GM23338 (cell line): ENCODE measurements at regions not wholly inside any gene's neighbourhood (a gene's known extent, or its start where the extent isn't known, plus 50 kb on each side); places are given as distances from the start of the nearest gene placed in this dataset.

Experiments used
- ATAC-seq: fragments of 200-7000 bp; cut with Tn5 transposase; 3 replicates; pipeline ENCODE4 v1.9.1; 2020
- DNase-seq: peaks from one replicate; pipeline ENCODE4 v3.0.0-alpha.2; 2015; ENCODE audit warnings: low spot score
- H2AFZ ChIP-seq: fragments of 200-600 bp; sonication (generic); 2 replicates; pipeline ENCODE4 v1.8.0; 2016; ENCODE audit warnings: antibody characterized with exemption, mild to moderate bottlenecking, moderate library complexity
- H3F3A ChIP-seq: fragments of 200-600 bp; sonication (generic); replicated peaks from 2 replicates; pipeline ENCODE4 v1.8.0; 2017; ENCODE audit warnings: antibody characterized with exemption, mixed run types, low read depth
- H3K27ac ChIP-seq: fragments of 200-600 bp; sonication (generic); 2 replicates; pipeline ENCODE4 v1.6.1; 2016; ENCODE audit warnings: low read depth
- H3K27me3 ChIP-seq: fragments of 200-600 bp; sonication (generic); 2 replicates; pipeline ENCODE4 v1.8.0; 2016; ENCODE audit warnings: mild to moderate bottlenecking, mixed run types, moderate library complexity; ENCODE audit not compliant: insufficient read depth
- H3K36me3 ChIP-seq: fragments of 200-600 bp; sonication (generic); 2 replicates; pipeline ENCODE4 v1.8.0; 2016; ENCODE audit warnings: mild to moderate bottlenecking; ENCODE audit not compliant: insufficient read depth
- H3K4me1 ChIP-seq: fragments of 200-600 bp; sonication (generic); 2 replicates; pipeline ENCODE4 v1.8.0; 2016; ENCODE audit warnings: mild to moderate bottlenecking, moderate library complexity; ENCODE audit not compliant: insufficient read depth
- H3K4me2 ChIP-seq: fragments of 200-600 bp; sonication (generic); 2 replicates; pipeline ENCODE4 v1.7.1; 2017; ENCODE audit warnings: mixed run types
- H3K4me3 ChIP-seq: fragments of 200-600 bp; sonication (generic); 2 replicates; pipeline ENCODE4 v1.6.1; 2016; ENCODE audit warnings: mixed run types
- H3K79me2 ChIP-seq: fragments of 200-600 bp; sonication (generic); replicated peaks from 2 replicates; pipeline ENCODE4 v1.8.0; 2017; ENCODE audit warnings: mild to moderate bottlenecking; ENCODE audit not compliant: insufficient read depth
- H3K9me2 ChIP-seq: fragments of 200-600 bp; sonication (generic); 2 replicates; pipeline ENCODE4 v1.8.0; 2017; ENCODE audit not compliant: insufficient read depth
- H4K20me1 ChIP-seq: fragments of 200-600 bp; sonication (generic); replicated peaks from 2 replicates; pipeline ENCODE4 v1.8.0; 2017; ENCODE audit warnings: mild to moderate bottlenecking; ENCODE audit not compliant: insufficient read depth
- H3K27ac Mint-ChIP-seq: 2 replicates; pipeline ENCODE4 v1.8.0; 2020; ENCODE audit warnings: inconsistent platforms, mild to moderate bottlenecking, moderate library complexity, mixed read lengths
- H3K27me3 Mint-ChIP-seq: 3 replicates; pipeline ENCODE4 v1.8.0; 2022; ENCODE audit warnings: low read depth, mild to moderate bottlenecking, moderate library complexity, mixed read lengths, inconsistent platforms; ENCODE audit not compliant: insufficient read depth, poor library complexity
- H3K36me3 Mint-ChIP-seq: 3 replicates; pipeline ENCODE4 v1.8.0; 2021; ENCODE audit warnings: low read depth, mild to moderate bottlenecking, inconsistent platforms, moderate library complexity, mixed read lengths
- H3K4me1 Mint-ChIP-seq: 3 replicates; pipeline ENCODE4 v1.8.0; 2020; ENCODE audit warnings: mild to moderate bottlenecking, inconsistent platforms, mixed read lengths
- H3K4me3 Mint-ChIP-seq: 3 replicates; pipeline ENCODE4 v1.8.0; 2021; ENCODE audit warnings: moderate library complexity, mild to moderate bottlenecking, inconsistent platforms, mixed read lengths
- H3K9me3 Mint-ChIP-seq: 3 replicates; pipeline ENCODE4 v1.8.0; 2020; ENCODE audit warnings: moderate library complexity, mild to moderate bottlenecking, inconsistent platforms, mixed read lengths
- CREB1 ChIP-seq: fragments of 250-450 bp; sonication (Bioruptor Pico); IDR thresholded peaks from 2 replicates; pipeline ENCODE4 v1.5.0; 2020; ENCODE audit warnings: low read depth, mild to moderate bottlenecking, moderate library complexity
- CTCF ChIP-seq, 2 experiments: fragments of 200-600 bp in 1 of 2; sonication (generic) in 1 of 2; conservative IDR thresholded peaks; 2 replicates each; pipeline versions ENCODE4 v1.5.1 to v1.6.1; 2016 to 2017; ENCODE audit warnings: antibody characterized with exemption in 2 of 2, low read depth in 2 of 2, mild to moderate bottlenecking in 2 of 2, moderate library complexity in 1 of 2
- ETS1 ChIP-seq: IDR thresholded peaks from 2 replicates; pipeline ENCODE4 v1.6.1; 2016; ENCODE audit warnings: antibody characterized with exemption
- EZH2 ChIP-seq: fragments of 200-600 bp; sonication (generic); IDR thresholded peaks from one replicate; pipeline ENCODE4 v1.8.0; 2017; ENCODE audit warnings: antibody characterized with exemption, mild to moderate bottlenecking, low read depth; ENCODE audit not compliant: unreplicated experiment
- EZH2phosphoT487 ChIP-seq: fragments of 200-600 bp; sonication (generic); IDR thresholded peaks from one replicate; pipeline ENCODE4 v1.8.1; 2018; ENCODE audit warnings: antibody characterized with exemption; ENCODE audit not compliant: unreplicated experiment
- JUNB ChIP-seq: IDR thresholded peaks from one replicate; pipeline ENCODE4 v1.6.1; 2016; ENCODE audit warnings: antibody characterized with exemption; ENCODE audit not compliant: unreplicated experiment
- NANOG ChIP-seq: IDR thresholded peaks from 2 replicates; pipeline ENCODE4 v1.6.1; 2016; ENCODE audit warnings: antibody characterized with exemption, borderline replicate concordance
- POLR2AphosphoS5 ChIP-seq: IDR thresholded peaks from 2 replicates; pipeline ENCODE4 v1.6.1; 2016; ENCODE audit warnings: antibody characterized with exemption, low read depth
- REST ChIP-seq: IDR thresholded peaks from one replicate; pipeline ENCODE4 v1.6.1; 2018; ENCODE audit warnings: antibody characterized with exemption; ENCODE audit not compliant: unreplicated experiment
- STAT1 ChIP-seq: IDR thresholded peaks from one replicate; pipeline ENCODE4 v1.6.1; 2016; ENCODE audit warnings: antibody characterized with exemption; ENCODE audit not compliant: unreplicated experiment
- ZNF114 ChIP-seq: fragments of 250-450 bp; sonication (Bioruptor Pico); IDR thresholded peaks from 2 replicates; pipeline ENCODE4 v1.5.0; 2020; ENCODE audit warnings: mild to moderate bottlenecking, moderate library complexity
- ZNF331 ChIP-seq: fragments of 250-450 bp; sonication (Bioruptor Pico); IDR thresholded peaks from 2 replicates; pipeline ENCODE4 v1.5.0; 2020; ENCODE audit warnings: low read depth, mild to moderate bottlenecking, moderate library complexity
- ZNF462 ChIP-seq: fragments of 250-450 bp; sonication (Bioruptor Pico); IDR thresholded peaks from 2 replicates; pipeline ENCODE4 v1.5.0; 2020; ENCODE audit warnings: mild to moderate bottlenecking, moderate library complexity

GRCh38 chr1:67991546-67991945 is 58.9 kb downstream of the DIRAS3 start:
- no peak overlapping the region for H3K4me3 Mint-ChIP-seq
- H3K9me3 Mint-ChIP-seq, result peaks cover 9% of the 10 kb centered on the region
- no peaks in the 10 kb centered on the region for H3K36me3 Mint-ChIP-seq
- no peaks in the 10 kb centered on the region for H3K4me1 Mint-ChIP-seq
- Histone ChIP-seq H3K9me2 (no peaks in the 10 kb centered on the region), H3F3A (no peaks in the 10 kb centered on the region), H2AFZ (no peak overlapping the region), H3K79me2 (no peaks in the 10 kb centered on the region), H3K27me3 (no peaks in the 10 kb centered on the region), H3K36me3 (no peaks in the 10 kb centered on the region), H4K20me1 (no peaks in the 10 kb centered on the region), H3K4me1 (no peaks in the 10 kb centered on the region), H3K4me2 (no peak overlapping the region), H3K27ac (no peak overlapping the region), H3K4me3 (no peak overlapping the region)
- TF ChIP-seq ZNF114 (CRISPR knock-in tag) (no peak), EZH2phosphoT487 (no peak), POLR2AphosphoS5 (no peak), NANOG (no peak), JUNB (no peak), ETS1 (no peak), ZNF331 (no peak), STAT1 (no peak), ZNF462 (no peak), EZH2 (no peak), CTCF (conservative IDR thresholded peaks at IDR 0.05; ENCODE audit: low read depth in 2 of 2) (no peak), REST (no peak), CREB1 (CRISPR knock-in tag) (no peak)
- no peak overlapping the region for H3K27ac Mint-ChIP-seq
- ATAC-seq, result no peak
- no peaks in the 10 kb centered on the region for H3K27me3 Mint-ChIP-seq
- no peak for DNase-seq
